NCI-H1930 (cell line): ENCODE measurements at regions not wholly inside any gene's neighbourhood (a gene's known extent, or its start where the extent isn't known, plus 50 kb on each side); places are given as distances from the start of the nearest gene placed in this dataset.

ENCODE experiments used
- DNase-seq, 2 experiments: peaks; one replicate each; lab custom pipeline; 2025; lab: John Stamatoyannopoulos, UW

DNA sequence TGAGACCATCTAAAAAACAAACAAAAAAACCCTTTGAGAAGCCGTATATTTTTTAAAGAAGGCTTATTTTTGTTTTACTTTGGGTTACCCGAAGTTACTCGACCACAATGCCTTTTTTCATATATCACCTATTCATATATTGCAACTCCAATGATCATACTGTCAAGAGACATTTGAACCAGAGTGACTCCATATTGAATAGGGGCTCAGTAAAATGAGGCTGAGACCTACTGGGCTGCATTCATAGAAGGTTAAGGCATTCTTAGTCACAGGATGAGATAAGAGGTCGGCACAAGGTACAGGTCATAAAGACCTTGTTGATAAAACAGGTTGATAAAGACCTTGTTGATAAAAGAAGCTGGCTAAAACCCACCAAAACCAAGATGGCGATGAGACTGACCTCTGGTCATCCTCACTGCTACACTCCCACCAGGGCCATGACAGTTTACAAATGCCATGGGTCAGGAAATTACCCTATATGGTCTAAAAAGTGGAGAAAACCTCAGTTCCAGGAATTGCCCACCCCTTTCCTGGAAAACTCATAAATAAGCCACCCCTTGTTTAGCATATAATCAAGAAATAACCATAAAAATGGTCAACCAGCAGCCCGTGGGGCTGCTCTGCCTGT, 50.0 kb upstream of the PKP2 start:
- DNase-seq, result no peak
